Testis (tissue), 2 donors: ENCODE measurements at regions not wholly inside any gene's neighbourhood (a gene's known extent, or its start where the extent isn't known, plus 50 kb on each side); places are given as distances from the start of the nearest gene placed in this dataset.

Source experiments
- CTCF ChIP-seq, 3 experiments: fragments of 450-650 bp in 2 of 3; fragments of 200-600 bp in 1 of 3; sonication (generic) in 1 of 3; IDR thresholded peaks; one replicate each; pipeline ENCODE4 v1.5.1; 2016 to 2019; ENCODE audit warnings: antibody characterized with exemption in 3 of 3, mild to moderate bottlenecking in 2 of 3, moderate library complexity in 1 of 3
- POLR2A ChIP-seq: fragments of 450-650 bp; IDR thresholded peaks from one replicate; pipeline ENCODE4 v1.6.1; 2017; ENCODE audit warnings: antibody characterized with exemption, mild to moderate bottlenecking, moderate library complexity

- TF ChIP-seq POLR2A (no peak), CTCF (IDR thresholded peaks at IDR 0.05) (no peak)
These were observed 210.1 kb upstream of the C1orf87 start for GRCh38 chr1:60283690-60284089.
